ENCODE measurements at regions not wholly inside any gene's neighbourhood (a gene's known extent, or its start where the extent isn't known, plus 50 kb on each side); places are given as distances from the start of the nearest gene placed in this dataset.
"Not testable (repeated sequence)": the region's sequence is repeated elsewhere in the genome, so short reads cannot be mapped to it uniquely, and the experiment has no call there.

- H3K36me3 Mint-ChIP-seq (ENCODE audit: low read depth) = no peaks in the 10 kb centered on the region
- no peak for TF ChIP-seq CTCF (IDR thresholded peaks at IDR 0.05)
- H3K4me1 Mint-ChIP-seq (ENCODE audit: low read depth) = no peaks in the 10 kb centered on the region
- no peak overlapping the region for H3K4me3 Mint-ChIP-seq (ENCODE audit: unreplicated experiment)
- H3K27ac Mint-ChIP-seq (ENCODE audit: unreplicated experiment) = no peak overlapping the region
- H3K27me3 Mint-ChIP-seq (ENCODE audit: low read depth) = no peaks in the 10 kb centered on the region
- peaks cover 11% of the 10 kb centered on the region for H3K9me3 Mint-ChIP-seq (ENCODE audit: low read depth)
- no peak for DNase-seq (ENCODE audit: low spot score)
Observed at GRCh38 chr2:225236769-225237323, 162.7 kb upstream of the NYAP2 start.

- Mint-ChIP-seq H3K27me3 (ENCODE audit: low read depth) (no peaks in the 10 kb centered on the region), H3K4me1 (ENCODE audit: low read depth) (no peaks in the 10 kb centered on the region), H3K27ac (ENCODE audit: unreplicated experiment) (no peak overlapping the region), H3K36me3 (ENCODE audit: low read depth) (no peaks in the 10 kb centered on the region), H3K4me3 (ENCODE audit: unreplicated experiment) (no peak overlapping the region), H3K9me3 (ENCODE audit: low read depth) (peaks cover 11% of the 10 kb centered on the region)
- no peak for TF ChIP-seq CTCF (IDR thresholded peaks at IDR 0.05)
- no peak for DNase-seq (ENCODE audit: low spot score)
Observed at GRCh38 chr2:225233234-225233633, 166.3 kb upstream of the NYAP2 start.

- DNase-seq (ENCODE audit: low spot score) = no peak
- H3K27ac Mint-ChIP-seq (ENCODE audit: unreplicated experiment) = no peak overlapping the region
- no peaks in the 10 kb centered on the region for H3K36me3 Mint-ChIP-seq (ENCODE audit: low read depth)
Observed at GRCh38 chr2:225231900-225232299, 167.6 kb upstream of the NYAP2 start.

GRCh38 chr2:225229346-225229745 lies 170.2 kb upstream of the NYAP2 start:
- not testable (repeated sequence) for H3K27ac Mint-ChIP-seq (ENCODE audit: unreplicated experiment); H3K4me1 Mint-ChIP-seq (ENCODE audit: low read depth); DNase-seq (ENCODE audit: low spot score); H3K27me3 Mint-ChIP-seq (ENCODE audit: low read depth); H3K4me3 Mint-ChIP-seq (ENCODE audit: unreplicated experiment); H3K36me3 Mint-ChIP-seq (ENCODE audit: low read depth); H3K9me3 Mint-ChIP-seq (ENCODE audit: low read depth)

More at GRCh38 chr2:225231900-225232299, 167.6 kb upstream of the NYAP2 start:
- Mint-ChIP-seq H3K9me3 (ENCODE audit: low read depth) (peaks cover 2% of the 10 kb centered on the region), H3K4me1 (ENCODE audit: low read depth) (no peaks in the 10 kb centered on the region), H3K27me3 (ENCODE audit: low read depth) (no peaks in the 10 kb centered on the region), H3K4me3 (ENCODE audit: unreplicated experiment) (no peak overlapping the region)
- no peak for TF ChIP-seq CTCF (IDR thresholded peaks at IDR 0.05)

- Mint-ChIP-seq H3K9me3 (ENCODE audit: low read depth) (peaks cover 4% of the 10 kb centered on the region), H3K27ac (ENCODE audit: unreplicated experiment) (no peak overlapping the region), H3K27me3 (ENCODE audit: low read depth) (no peaks in the 10 kb centered on the region), H3K4me3 (ENCODE audit: unreplicated experiment) (no peak overlapping the region), H3K36me3 (ENCODE audit: low read depth) (no peaks in the 10 kb centered on the region), H3K4me1 (ENCODE audit: low read depth) (no peaks in the 10 kb centered on the region)
- no peak for TF ChIP-seq CTCF (IDR thresholded peaks at IDR 0.05)
- DNase-seq (ENCODE audit: low spot score) = no peak
Observed at GRCh38 chr2:225226441-225226840, 173.1 kb upstream of the NYAP2 start.

GRCh38 chr2:225223301-225223700 lies 176.2 kb upstream of the NYAP2 start:
- no peaks in the 10 kb centered on the region for H3K36me3 Mint-ChIP-seq (ENCODE audit: low read depth)
- no peaks in the 10 kb centered on the region for H3K4me1 Mint-ChIP-seq (ENCODE audit: low read depth)
- DNase-seq (ENCODE audit: low spot score) = no peak
- H3K27ac Mint-ChIP-seq (ENCODE audit: unreplicated experiment) = no peak overlapping the region
- H3K27me3 Mint-ChIP-seq (ENCODE audit: low read depth) = no peaks in the 10 kb centered on the region
- no peak overlapping the region for H3K4me3 Mint-ChIP-seq (ENCODE audit: unreplicated experiment)
- peaks cover 4% of the 10 kb centered on the region for H3K9me3 Mint-ChIP-seq (ENCODE audit: low read depth)
- TF ChIP-seq CTCF (IDR thresholded peaks at IDR 0.05) = no peak
